ENCODE measurements at regions not wholly inside any gene's neighbourhood (a gene's known extent, or its start where the extent isn't known, plus 50 kb on each side); places are given as distances from the start of the nearest gene placed in this dataset.

GRCh38 chrX:129310000-129310399, 213.3 kb downstream of the SMARCA1 start:
- no peak overlapping the region for H2BK15ac ChIP-seq (ENCODE audit: low read depth, low read length)
- Mint-ChIP-seq H3K27me3 (ENCODE audit: low read depth) (peaks cover 84% of the 10 kb centered on the region), H3K4me3 (no peak overlapping the region), H3K4me1 (peaks cover 9% of the 10 kb centered on the region in 2 experiments), H3K36me3 (ENCODE audit: insufficient read depth in 1 of 3, low read depth in 3 of 3) (peaks cover 0 to 8% (median 0%) of the 10 kb centered on the region in 3 experiments; a peak in 3 of 7 replicates), H3K9me3 (no peaks in the 10 kb centered on the region; a peak in 3 of 5 replicates), H3K27ac (no peak overlapping the region)
- H3K4me2 ChIP-seq (ENCODE audit: insufficient read depth, insufficient read length, low read length), result no peak overlapping the region
- H2BK12ac ChIP-seq (ENCODE audit: insufficient read length, low read depth, low read length), result no peak overlapping the region
- WGBS (ENCODE audit: extremely low coverage, insufficient read length, low lambda C conversion rate), result no CpG with 5 or more reads among the region's 2 CpGs
- H3K27me3 ChIP-seq (ENCODE audit: insufficient read depth, low read length), result peaks cover 2% of the 10 kb centered on the region; the same call in 1 of the 2 replicates
- no peak overlapping the region for H2AK5ac ChIP-seq (ENCODE audit: insufficient read length, low read length)
- no peak overlapping the region for H3K18ac ChIP-seq (ENCODE audit: insufficient read length, low read depth, low read length)
- no peak overlapping the region for H2BK5ac ChIP-seq (ENCODE audit: insufficient read length, low read length)
- no peak overlapping the region for H3K14ac ChIP-seq (ENCODE audit: insufficient read depth, low read length)
- peaks cover 4% of the 10 kb centered on the region; the same call in 1 of the 2 replicates for H3K4me1 ChIP-seq (ENCODE audit: insufficient read depth, low read length)
- H2AFZ ChIP-seq (ENCODE audit: low read length), result no peak overlapping the region
- no peak overlapping the region for H4K5ac ChIP-seq (ENCODE audit: insufficient read length, low read depth, low read length)
- no peak overlapping the region for H3K9ac ChIP-seq (ENCODE audit: extremely low read depth, insufficient read length, low read length)
- no peaks in the 10 kb centered on the region for H3K79me2 ChIP-seq (ENCODE audit: insufficient read depth, low read length)
- TF ChIP-seq, protein P1, sequence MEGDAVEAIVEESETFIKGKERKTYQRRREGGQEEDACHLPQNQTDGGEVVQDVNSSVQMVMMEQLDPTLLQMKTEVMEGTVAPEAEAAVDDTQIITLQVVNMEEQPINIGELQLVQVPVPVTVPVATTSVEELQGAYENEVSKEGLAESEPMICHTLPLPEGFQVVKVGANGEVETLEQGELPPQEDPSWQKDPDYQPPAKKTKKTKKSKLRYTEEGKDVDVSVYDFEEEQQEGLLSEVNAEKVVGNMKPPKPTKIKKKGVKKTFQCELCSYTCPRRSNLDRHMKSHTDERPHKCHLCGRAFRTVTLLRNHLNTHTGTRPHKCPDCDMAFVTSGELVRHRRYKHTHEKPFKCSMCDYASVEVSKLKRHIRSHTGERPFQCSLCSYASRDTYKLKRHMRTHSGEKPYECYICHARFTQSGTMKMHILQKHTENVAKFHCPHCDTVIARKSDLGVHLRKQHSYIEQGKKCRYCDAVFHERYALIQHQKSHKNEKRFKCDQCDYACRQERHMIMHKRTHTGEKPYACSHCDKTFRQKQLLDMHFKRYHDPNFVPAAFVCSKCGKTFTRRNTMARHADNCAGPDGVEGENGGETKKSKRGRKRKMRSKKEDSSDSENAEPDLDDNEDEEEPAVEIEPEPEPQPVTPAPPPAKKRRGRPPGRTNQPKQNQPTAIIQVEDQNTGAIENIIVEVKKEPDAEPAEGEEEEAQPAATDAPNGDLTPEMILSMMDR (conservative IDR thresholded peaks at IDR 0.05), result no peak
- no peak overlapping the region for H3T11ph ChIP-seq (ENCODE audit: low read length)
- peak; percentile 25 for DNase-seq
- H3K23ac ChIP-seq (ENCODE audit: insufficient read length, low read depth, low read length), result no peak overlapping the region
- H2BK120ac ChIP-seq (ENCODE audit: low read depth, low read length, poor library complexity, severe bottlenecking), result no peak overlapping the region
- no peak overlapping the region for H3K27ac ChIP-seq (ENCODE audit: insufficient read length, low read depth, low read length)
- H3K23me2 ChIP-seq (ENCODE audit: insufficient read length, low read depth, low read length, poor library complexity, severe bottlenecking), result no peaks in the 10 kb centered on the region
- H3K4ac ChIP-seq (ENCODE audit: low read depth, low read length), result no peak overlapping the region
- H3K79me1 ChIP-seq (ENCODE audit: insufficient read depth, low read depth, low read length, poor library complexity, severe bottlenecking), result no peaks in the 10 kb centered on the region
- no peak overlapping the region for H4K91ac ChIP-seq (ENCODE audit: insufficient read length, low read depth, low read length)
- H2BK20ac ChIP-seq (ENCODE audit: low read depth, low read length, poor library complexity, severe bottlenecking), result no peak overlapping the region
- H3K56ac ChIP-seq (ENCODE audit: insufficient read length, low read depth, low read length), result no peak overlapping the region
- H4K20me1 ChIP-seq (ENCODE audit: control insufficient read depth, insufficient read depth, insufficient read length), result no peaks in the 10 kb centered on the region
- no peak overlapping the region for H4K8ac ChIP-seq (replicated peaks; ENCODE audit: insufficient read length, low read depth, low read length)
- H3K9me3 ChIP-seq (ENCODE audit: control insufficient read depth, low read depth, low read length), result no peaks in the 10 kb centered on the region

Measured in H9 (cell line).